HCT116 (cell line): ENCODE measurements at regions not wholly inside any gene's neighbourhood (a gene's known extent, or its start where the extent isn't known, plus 50 kb on each side); places are given as distances from the start of the nearest gene placed in this dataset.

ENCODE experiments used
- ATAC-seq: fragments of 200-7000 bp; cut with Tn5 transposase; 2 replicates; pipeline ENCODE4 v1.9.1; 2020; ENCODE audit warnings: mild to moderate bottlenecking, moderate library complexity
- BruUV-seq: library from RNA; stranded (reverse); fragments of 400-500 nt; replicated peaks from 2 replicates; lab custom pipeline; 2021; lab: Mats Ljungman, UMichigan
- CTCF ChIA-PET: fragments of 300-600 bp; sonication (Branson Sonifier 250); formaldehyde crosslinking; loops from one replicate; lab custom pipeline; 2021; ENCODE audit warnings: antibody characterized with exemption; lab: Charles Lee
- POLR2A ChIA-PET: fragments of 300-600, 350-600 bp; sonication (Branson Sonifier 250); formaldehyde crosslinking; loops from one replicate; lab custom pipeline; 2021; ENCODE audit warnings: antibody characterized with exemption; lab: Charles Lee
- RAD21 ChIA-PET, 2 experiments: fragments of 300-600 bp; sonication (Branson Sonifier 250); formaldehyde crosslinking; loops; one replicate each; lab custom pipeline; 2023; ENCODE audit warnings: low total read pairs in 2 of 2; ENCODE audit not compliant: uncharacterized antibody in 2 of 2, unreplicated experiment in 2 of 2, low non-redundant PET in 1 of 2; lab: Charles Lee
- DNase-seq: peaks from one replicate; pipeline ENCODE4 v3.0.0-alpha.2; 2010; ENCODE audit warnings: low read depth, low spot score
- H2AFZ ChIP-seq: fragments of 200-600 bp; shearing (Covaris generic), sonication (generic); 2 replicates; pipeline ENCODE4 v1.6.1; 2017; ENCODE audit warnings: low read depth, mixed run types, mixed read lengths, antibody characterized with exemption, low read length; ENCODE audit not compliant: poor library complexity, severe bottlenecking
- H3K27ac ChIP-seq: 2 replicates; pipeline ENCODE4 v1.5.1; 2012; ENCODE audit warnings: low read depth, low read length
- H3K27me3 ChIP-seq: fragments of 200-600 bp; sonication (generic); 2 replicates; pipeline ENCODE4 v1.6.1; 2016; ENCODE audit warnings: mixed run types, low read length, mixed read lengths; ENCODE audit not compliant: insufficient read depth
- H3K36me3 ChIP-seq, 2 experiments: fragments of 200-500 bp in 1 of 2; fragments of 200-600 bp in 1 of 2; sonication (Bioruptor generic) in 1 of 2; sonication (generic) in 1 of 2; 2 replicates each; pipeline versions ENCODE4 v1.5.1 to v1.6.1; 2014 to 2016; ENCODE audit warnings: low read length in 2 of 2, inconsistent platforms in 1 of 2, mixed read lengths in 1 of 2, mixed run types in 1 of 2; ENCODE audit not compliant: insufficient read depth in 2 of 2, control insufficient read depth in 1 of 2
- H3K4me1 ChIP-seq, 2 experiments: fragments of 200-600 bp in 1 of 2; sonication (generic) in 1 of 2; 2 replicates each; pipeline versions ENCODE4 v1.5.1 to v1.6.1; 2012 to 2017; ENCODE audit warnings: low read length in 2 of 2, inconsistent platforms in 1 of 2, mild to moderate bottlenecking in 1 of 2, mixed read lengths in 1 of 2, mixed run types in 1 of 2, moderate library complexity in 1 of 2; ENCODE audit not compliant: insufficient read depth in 2 of 2, control insufficient read depth in 1 of 2
- H3K4me2 ChIP-seq: fragments of 200-600 bp; sonication (generic); 2 replicates; pipeline ENCODE4 v1.6.1; 2017; ENCODE audit warnings: mixed run types, low read length, mixed read lengths
- H3K4me3 ChIP-seq, 2 experiments: fragments of 200-600 bp in 1 of 2; sonication (generic) in 1 of 2; replicated peaks in 1 of 2; 2 replicates each; pipeline ENCODE4 v1.5.1; 2011 to 2016; ENCODE audit warnings: low read length in 2 of 2, control low read depth in 1 of 2, low read depth in 1 of 2, mild to moderate bottlenecking in 1 of 2, mixed read lengths in 1 of 2, mixed run types in 1 of 2
- H3K79me2 ChIP-seq: fragments of 200-600 bp; sonication (generic); 2 replicates; pipeline ENCODE4 v1.6.1; 2017; ENCODE audit warnings: mild to moderate bottlenecking, mixed run types, low read length, moderate library complexity, mixed read lengths; ENCODE audit not compliant: insufficient read depth
- H3K9ac ChIP-seq: fragments of 200-600 bp; sonication (generic); 2 replicates; pipeline ENCODE4 v1.6.1; 2016; ENCODE audit warnings: low read length, mixed read lengths
- H3K9me2 ChIP-seq: fragments of 200-600 bp; sonication (generic), shearing (Covaris generic); 2 replicates; pipeline ENCODE4 v1.6.1; 2017; ENCODE audit warnings: mixed run types, mild to moderate bottlenecking, moderate library complexity; ENCODE audit not compliant: insufficient read depth
- H3K9me3 ChIP-seq, 2 experiments: fragments of 200-500 bp in 1 of 2; fragments of 200-600 bp in 1 of 2; sonication (Bioruptor generic) in 1 of 2; sonication (generic) in 1 of 2; 2 replicates each; pipeline ENCODE4 v1.6.1; 2014 to 2017; ENCODE audit warnings: low read length in 2 of 2, mixed read lengths in 2 of 2, inconsistent platforms in 1 of 2, low read depth in 1 of 2, mild to moderate bottlenecking in 1 of 2, mixed run types in 1 of 2, moderate library complexity in 1 of 2; ENCODE audit not compliant: control insufficient read depth in 1 of 2, insufficient read depth in 1 of 2
- H4K20me1 ChIP-seq: fragments of 200-600 bp; sonication (generic), shearing (Covaris generic); 2 replicates; pipeline ENCODE4 v1.6.1; 2017; ENCODE audit warnings: mixed run types, mild to moderate bottlenecking, moderate library complexity; ENCODE audit not compliant: insufficient read depth
- CBX3 ChIP-seq: IDR thresholded peaks from 2 replicates; pipeline ENCODE4 v1.6.1; 2012; ENCODE audit warnings: low read depth
- CEBPB ChIP-seq: IDR thresholded peaks from 2 replicates; pipeline ENCODE4 v1.6.1; 2012; ENCODE audit warnings: low read depth
- EGR1 ChIP-seq: IDR thresholded peaks from 2 replicates; pipeline ENCODE4 v1.6.1; 2012; ENCODE audit warnings: low read depth
- EZH2 ChIP-seq: fragments of 200-600 bp; sonication (generic); IDR thresholded peaks from 2 replicates; pipeline ENCODE4 v1.6.1; 2017; ENCODE audit warnings: antibody characterized with exemption, mixed run types
- EZH2phosphoT487 ChIP-seq: fragments of 200-600 bp; IDR thresholded peaks from 2 replicates; pipeline ENCODE4 v1.6.1; 2018; ENCODE audit warnings: antibody characterized with exemption, borderline replicate concordance
- FOSL1 ChIP-seq: IDR thresholded peaks from 2 replicates; pipeline ENCODE4 v1.6.1; 2012; ENCODE audit warnings: low read depth
- JUND ChIP-seq: IDR thresholded peaks from 2 replicates; pipeline ENCODE4 v1.6.1; 2012
- MAX ChIP-seq: IDR thresholded peaks from 2 replicates; pipeline ENCODE4 v1.6.1; 2012
- POLR2AphosphoS5 ChIP-seq: IDR thresholded peaks from 2 replicates; pipeline ENCODE4 v1.6.1; 2011; ENCODE audit warnings: mild to moderate bottlenecking, low read depth, low read length, moderate library complexity
- RAD21 ChIP-seq: IDR thresholded peaks from 2 replicates; pipeline ENCODE4 v1.6.1; 2012; ENCODE audit warnings: low read depth, mild to moderate bottlenecking
- REST ChIP-seq: IDR thresholded peaks from 2 replicates; pipeline ENCODE4 v1.6.1; 2012; ENCODE audit warnings: low read depth
- SP1 ChIP-seq: IDR thresholded peaks from 2 replicates; pipeline ENCODE4 v1.6.1; 2012; ENCODE audit warnings: low read depth
- SRF ChIP-seq: IDR thresholded peaks from 2 replicates; pipeline ENCODE4 v1.6.1; 2012; ENCODE audit warnings: low read depth
- ZBTB33 ChIP-seq: IDR thresholded peaks from 2 replicates; pipeline ENCODE4 v1.6.1; 2011; ENCODE audit warnings: mild to moderate bottlenecking, low read length, moderate library complexity; ENCODE audit not compliant: insufficient replicate concordance; ENCODE audit errors: extremely low read depth
- ZNF274 ChIP-seq: fragments of 200-500 bp; sonication (Bioruptor generic); IDR thresholded peaks from 2 replicates; pipeline ENCODE4 v1.6.1; 2014; ENCODE audit warnings: mild to moderate bottlenecking, low read depth, low read length, inconsistent platforms
- intact Hi-C: fragments of 100-400 bp; cut with micrococcal nuclease; formaldehyde crosslinking; loops from 2 replicates; pipeline ENCODE4 v1.10.0; 2022

- CTCF ChIA-PET, result no interaction called here
- ATAC-seq, result no peak
- Histone ChIP-seq H3K9me2 (no peaks in the 10 kb centered on the region), H3K4me3 (no peak overlapping the region), H3K27me3 (no peaks in the 10 kb centered on the region), H3K4me2 (no peak overlapping the region), H3K9me3 (no peaks in the 10 kb centered on the region), H3K4me1 (no peaks in the 10 kb centered on the region), H3K79me2 (no peaks in the 10 kb centered on the region), H3K9ac (no peak overlapping the region), H2AFZ (no peak overlapping the region), H3K36me3 (no peaks in the 10 kb centered on the region), H4K20me1 (no peaks in the 10 kb centered on the region), H3K27ac (no peak overlapping the region)
- no peak for DNase-seq
- no TSS peak for BruUV-seq
- TF ChIP-seq RAD21 (no peak), POLR2AphosphoS5 (no peak)
- intact Hi-C loops, result no loop called here
- POLR2A ChIA-PET, result no interaction called here
- RAD21 ChIA-PET, result no interaction called here
Measured at GRCh38 chr2:139872503-139872902, 1092.3 kb upstream of the NXPH2 start.

GRCh38 chr2:139872032-139872431 lies 1091.8 kb upstream of the NXPH2 start:
- CTCF ChIA-PET, result no interaction called here
- Histone ChIP-seq H3K9me2 (no peaks in the 10 kb centered on the region), H3K4me1 (no peaks in the 10 kb centered on the region), H3K9me3 (no peaks in the 10 kb centered on the region), H3K4me3 (no peak overlapping the region), H2AFZ (no peak overlapping the region), H3K27me3 (no peaks in the 10 kb centered on the region), H3K36me3 (no peaks in the 10 kb centered on the region), H3K27ac (no peak overlapping the region), H3K4me2 (no peak overlapping the region), H3K9ac (no peak overlapping the region), H3K79me2 (no peaks in the 10 kb centered on the region), H4K20me1 (no peaks in the 10 kb centered on the region)
- DNase-seq (no peak), ATAC-seq (no peak)
- intact Hi-C loops, result no loop called here
- POLR2A ChIA-PET, result no interaction called here
- RAD21 ChIA-PET, result no interaction called here
- BruUV-seq, result no TSS peak
- TF ChIP-seq MAX (no peak), SRF (no peak), CEBPB (no peak), REST (no peak), ZNF274 (no peak), RAD21 (no peak), EZH2 (no peak), CBX3 (no peak), FOSL1 (no peak), JUND (no peak), SP1 (no peak), EZH2phosphoT487 (no peak), EGR1 (no peak), ZBTB33 (no peak)
